ENCODE measurements at regions not wholly inside any gene's neighbourhood (a gene's known extent, or its start where the extent isn't known, plus 50 kb on each side); places are given as distances from the start of the nearest gene placed in this dataset.
"Not testable (repeated sequence)": the region's sequence is repeated elsewhere in the genome, so short reads cannot be mapped to it uniquely, and the experiment has no call there.

DNA sequence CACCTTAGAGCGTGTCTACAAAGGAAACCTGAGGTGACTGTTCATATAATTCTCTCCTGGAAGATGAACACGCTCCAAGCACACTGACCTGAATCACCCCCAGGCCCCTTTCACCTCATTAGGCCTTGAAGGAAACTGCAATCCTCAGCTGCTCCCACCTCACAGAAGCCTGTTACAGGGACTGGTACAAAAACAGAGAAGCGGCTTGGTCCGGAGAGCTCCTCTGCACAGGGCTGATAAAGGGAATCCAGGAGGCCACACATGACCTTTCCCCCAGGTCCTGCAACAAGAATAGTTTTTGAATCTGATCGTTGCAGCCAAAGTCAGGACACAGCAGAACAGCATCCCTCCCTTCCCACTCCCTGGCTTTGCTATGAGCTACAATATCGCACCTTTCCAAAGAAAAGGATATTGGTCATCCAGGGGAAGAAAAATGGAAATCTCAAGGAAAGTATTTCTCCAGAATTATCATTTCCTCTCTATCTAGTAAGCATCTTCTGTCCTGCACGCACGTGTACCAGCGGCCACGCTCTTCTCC is 666.7 kb downstream of the UQCRFS1 start:
- DNase-seq, result no peak

GRCh38 chr19:28545397-28545796 is 667.6 kb downstream of the UQCRFS1 start:
- DNase-seq, result not testable (repeated sequence)

- no peak for DNase-seq
These were observed 668.3 kb downstream of the UQCRFS1 start for GRCh38 chr19:28544451-28545261.

DNA sequence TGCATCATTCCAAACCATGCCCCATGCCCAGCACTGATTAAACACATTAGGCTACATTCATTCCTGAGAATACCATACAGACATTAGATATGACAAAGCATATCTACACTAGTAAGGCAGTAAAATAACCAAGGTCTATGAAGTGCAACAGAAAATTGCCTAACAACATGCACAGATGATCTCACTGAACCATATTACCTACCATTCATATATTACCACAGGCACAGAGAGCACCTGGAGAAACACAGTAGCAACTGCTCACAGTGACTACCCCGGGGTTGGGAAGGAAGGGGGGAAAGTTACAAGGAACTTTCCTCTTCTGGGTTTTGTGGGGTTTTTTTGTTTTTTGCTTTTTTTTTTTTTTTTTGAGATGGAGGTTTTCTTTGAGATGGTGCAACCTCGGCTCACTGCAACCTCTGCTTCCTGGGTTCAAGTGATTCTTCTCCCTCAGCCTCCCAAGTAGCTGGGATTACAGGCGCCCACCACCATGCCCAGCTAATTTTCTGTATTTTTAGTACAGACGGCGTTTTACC is 669.6 kb downstream of the UQCRFS1 start:
- DNase-seq, result no peak

DNA sequence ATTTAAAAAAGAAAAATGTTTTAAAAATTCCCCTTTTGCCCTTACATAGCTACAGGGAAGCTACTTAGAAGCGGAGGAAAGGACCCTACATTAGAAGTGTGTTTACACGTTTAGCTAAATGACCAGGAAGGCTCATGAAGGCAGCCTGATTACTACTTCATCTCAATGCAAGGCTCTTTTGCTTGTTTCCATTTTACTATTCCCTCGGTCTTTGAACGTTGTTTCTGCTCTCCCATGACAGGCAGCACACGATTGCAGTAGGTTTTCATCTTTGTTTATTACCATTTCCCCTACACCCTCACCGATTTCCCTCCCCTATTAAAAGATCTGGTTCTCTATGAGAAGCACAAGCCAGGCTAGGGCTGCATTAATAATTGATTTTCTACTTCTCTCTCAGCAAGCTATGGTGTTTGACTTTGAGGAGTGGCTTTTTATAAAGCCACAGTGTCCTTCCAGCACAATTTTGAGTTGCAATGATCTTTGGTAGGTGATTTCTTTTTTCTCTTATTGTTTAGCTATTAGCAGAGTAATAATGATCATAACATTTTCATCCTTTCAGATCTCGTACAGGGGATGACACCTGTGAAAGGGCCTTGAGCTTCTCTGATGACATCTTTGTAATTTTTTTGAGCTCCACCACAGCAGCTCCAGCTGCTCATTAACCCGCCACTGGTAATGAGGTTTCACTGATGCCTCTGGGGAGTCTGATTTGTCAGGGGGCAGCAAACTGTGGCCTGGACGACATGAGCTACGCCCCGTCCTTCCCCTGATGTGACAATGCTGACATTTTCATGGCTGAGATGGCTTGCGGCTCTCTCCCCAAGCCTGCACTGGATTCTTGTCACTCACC is 670.3 kb downstream of the UQCRFS1 start:
- no peak for DNase-seq

GRCh38 chr19:28541602-28542393 is 671.2 kb downstream of the UQCRFS1 start:
- DNase-seq, result no peak

- DNase-seq, result no peak
These were observed 671.9 kb downstream of the UQCRFS1 start for GRCh38 chr19:28541029-28541428.

DNA sequence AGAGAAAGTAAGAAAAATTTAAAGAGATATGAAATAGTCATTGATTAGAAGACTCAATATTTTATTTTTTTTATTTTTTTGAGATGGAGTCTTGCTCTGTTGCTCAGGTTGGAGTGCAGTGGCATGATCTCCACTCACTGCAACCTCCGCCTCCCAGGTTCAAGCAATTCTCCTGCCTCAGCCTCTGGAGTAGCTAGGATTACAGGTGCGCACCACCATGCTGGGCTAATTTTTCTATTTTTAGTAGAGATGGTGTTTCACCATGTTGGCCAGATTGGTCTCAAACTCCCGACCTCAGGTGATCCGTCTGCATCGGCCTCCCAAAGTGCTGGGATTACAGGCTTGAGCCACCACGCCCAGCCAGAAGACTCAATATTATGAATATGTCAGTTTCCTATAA is 672.6 kb downstream of the UQCRFS1 start:
- not testable (repeated sequence) for DNase-seq

- DNase-seq, result no peak
These were observed 673.2 kb downstream of the UQCRFS1 start for GRCh38 chr19:28539759-28540158.

DNA sequence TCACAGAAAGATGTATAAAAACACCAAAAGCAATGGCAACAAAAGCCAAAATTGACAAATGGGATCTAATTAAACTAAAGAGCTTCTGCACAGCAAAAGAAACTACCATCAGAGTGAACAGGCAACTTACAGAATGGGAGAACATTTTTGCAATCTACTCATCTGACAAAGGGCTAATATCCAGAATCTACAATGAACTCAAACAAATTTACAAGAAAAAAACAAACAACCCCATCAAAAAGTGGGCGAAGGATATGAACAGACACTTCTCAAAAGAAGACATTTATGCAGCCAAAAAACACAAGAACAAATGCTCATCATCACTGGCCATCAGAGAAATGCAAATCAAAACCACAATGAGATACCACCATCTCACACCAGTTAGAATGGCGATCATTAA is 674.4 kb downstream of the UQCRFS1 start:
- not testable (repeated sequence) for DNase-seq

DNA sequence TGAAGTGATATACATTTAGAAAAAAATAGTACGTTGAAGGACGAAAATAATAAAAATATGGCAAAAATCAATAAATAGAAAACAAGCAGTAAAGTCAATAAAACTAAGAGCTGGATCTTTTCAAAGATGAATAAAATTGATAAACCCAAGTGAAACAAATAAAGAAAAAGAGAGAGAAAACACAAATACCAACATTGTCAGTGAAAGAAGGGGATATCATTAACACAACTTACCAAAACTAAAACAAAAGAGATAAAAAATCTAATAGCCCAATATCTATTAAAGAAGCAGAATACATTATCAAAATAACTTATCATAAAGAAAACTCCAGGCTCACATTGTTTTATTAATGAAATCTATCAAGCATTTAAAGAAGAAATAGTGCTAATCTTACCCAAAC is 675.1 kb downstream of the UQCRFS1 start:
- DNase-seq, result no peak

DNA sequence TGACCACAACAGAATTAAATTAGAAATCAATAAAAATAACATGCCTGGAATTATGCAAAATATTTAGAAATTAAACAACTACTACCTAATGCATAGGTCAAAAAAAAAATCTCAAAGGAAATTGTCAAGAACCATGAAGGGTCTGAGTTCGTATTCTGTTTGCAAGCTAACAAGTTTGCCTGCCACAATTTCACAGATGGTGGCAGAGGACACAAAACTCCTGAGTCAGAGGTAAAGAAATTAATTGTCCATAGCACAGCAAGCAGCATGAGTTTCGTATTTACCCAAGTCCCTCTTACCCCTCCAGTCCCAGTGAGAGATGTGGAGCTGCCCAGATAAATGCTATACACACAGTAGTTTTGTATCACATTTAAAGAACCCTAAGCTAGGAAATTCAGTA is 675.9 kb downstream of the UQCRFS1 start:
- DNase-seq, result no peak

GRCh38 chr19:28535352-28535775 is 677.6 kb downstream of the UQCRFS1 start:
- DNase-seq, result no peak

- no peak for DNase-seq
These were observed 678.1 kb downstream of the UQCRFS1 start for GRCh38 chr19:28534766-28535351.

DNA sequence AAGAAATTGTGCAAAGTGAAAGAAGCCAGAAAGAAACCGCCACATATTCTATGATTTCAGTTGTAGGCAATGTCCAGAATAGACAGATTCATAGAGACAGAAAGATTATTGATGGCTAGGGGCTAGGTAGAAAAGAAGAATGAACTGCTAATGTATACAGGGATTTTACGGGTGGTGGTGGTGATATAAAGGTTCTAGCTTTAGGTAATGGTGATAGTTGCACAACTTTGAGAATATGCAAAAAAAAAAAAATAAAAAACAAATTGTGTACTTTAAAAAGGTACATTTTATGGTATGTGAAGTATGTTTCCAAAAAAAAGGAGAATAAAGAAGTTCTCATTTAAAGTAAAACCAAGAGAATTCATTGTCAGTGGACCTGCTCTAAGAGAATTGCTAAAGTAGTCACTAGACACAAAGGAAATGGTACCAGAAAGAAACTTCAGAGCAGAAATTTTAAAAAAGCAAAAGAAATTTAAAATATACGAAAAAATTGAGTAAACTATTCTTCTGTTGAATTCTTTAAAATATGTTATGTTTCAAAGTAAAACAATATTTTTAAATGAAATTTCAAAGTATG is 680.1 kb downstream of the UQCRFS1 start:
- no peak for DNase-seq

DNA sequence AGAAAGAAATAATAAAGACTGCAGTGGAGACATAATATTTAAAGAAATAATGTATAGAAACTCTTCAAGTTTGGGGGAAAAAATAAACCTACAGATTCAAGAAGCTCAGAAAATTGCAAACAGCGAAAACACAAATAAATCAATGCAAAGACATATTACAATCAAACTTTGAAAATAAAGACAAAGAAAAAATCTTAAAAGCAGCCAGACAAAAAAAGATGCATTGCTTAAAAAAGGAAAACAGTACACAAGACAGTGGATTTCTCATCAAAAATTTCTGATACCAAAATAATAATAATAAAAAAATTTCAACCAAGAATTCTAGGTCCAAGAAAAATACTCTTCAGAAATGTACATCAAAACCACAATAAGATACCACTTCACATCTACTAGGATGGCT is 681.0 kb downstream of the UQCRFS1 start:
- DNase-seq, result no peak

GRCh38 chr19:28530406-28531035 is 682.4 kb downstream of the UQCRFS1 start:
- no peak for DNase-seq

DNA sequence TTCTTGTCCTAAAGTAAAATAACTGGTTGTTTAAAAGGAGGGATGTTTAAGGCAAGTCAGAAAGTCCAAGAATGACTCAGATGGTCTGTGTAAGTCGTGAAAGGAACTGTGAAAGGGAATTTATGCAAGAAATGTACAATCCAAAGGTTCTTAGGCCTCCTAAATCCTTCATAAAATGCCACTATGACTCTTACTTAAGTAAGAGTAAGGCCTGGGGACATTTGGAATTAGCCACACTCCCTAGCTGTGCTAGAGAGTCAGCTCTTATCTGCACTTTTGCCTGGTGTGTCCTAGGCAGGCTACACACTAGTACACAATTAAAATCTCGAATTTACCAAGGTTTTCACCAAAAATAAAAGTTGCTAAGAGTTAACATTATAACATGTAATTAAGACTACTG is 686.9 kb downstream of the UQCRFS1 start:
- no peak for DNase-seq

DNA sequence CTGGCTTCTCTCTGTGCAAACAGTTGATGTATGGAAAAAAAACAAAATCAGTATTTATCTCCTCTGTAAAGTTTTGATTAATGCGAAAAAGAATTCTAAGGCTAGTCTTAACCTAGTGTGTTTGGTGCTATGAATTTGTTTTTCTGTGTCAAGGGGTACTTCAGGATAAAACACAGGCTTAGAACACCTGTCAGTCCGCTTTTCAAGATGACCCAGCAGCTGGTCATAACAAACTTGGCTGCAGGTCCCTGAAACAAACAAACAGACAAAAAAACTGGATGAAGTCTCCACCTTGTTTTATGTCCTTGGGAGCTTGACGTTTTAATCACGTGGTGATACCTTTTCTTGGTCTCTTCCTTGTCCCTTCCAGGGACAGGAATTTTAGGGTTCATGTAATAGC is 689.3 kb downstream of the UQCRFS1 start:
- DNase-seq, result no peak

DNA sequence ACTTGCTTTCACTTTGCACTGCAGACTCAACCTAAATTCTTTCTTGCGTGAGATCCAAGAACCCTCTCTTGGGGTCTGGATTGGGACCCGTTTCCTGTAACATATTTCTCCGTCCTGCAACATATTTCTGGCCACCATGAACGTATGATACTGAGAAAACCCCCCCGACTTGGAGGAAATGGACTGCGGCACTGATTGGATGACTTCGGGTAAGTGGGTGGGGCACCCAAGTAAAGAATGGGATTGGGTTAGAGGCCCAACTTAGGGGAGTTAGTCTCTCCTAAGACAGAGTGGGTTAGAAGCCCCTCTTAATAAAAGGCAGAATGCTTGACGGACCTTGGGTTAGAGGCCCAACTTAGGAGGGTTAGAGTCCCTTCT is 690.4 kb downstream of the UQCRFS1 start:
- no peak for DNase-seq
